ENCODE measurements at regions not wholly inside any gene's neighbourhood (a gene's known extent, or its start where the extent isn't known, plus 50 kb on each side); places are given as distances from the start of the nearest gene placed in this dataset.

DNA sequence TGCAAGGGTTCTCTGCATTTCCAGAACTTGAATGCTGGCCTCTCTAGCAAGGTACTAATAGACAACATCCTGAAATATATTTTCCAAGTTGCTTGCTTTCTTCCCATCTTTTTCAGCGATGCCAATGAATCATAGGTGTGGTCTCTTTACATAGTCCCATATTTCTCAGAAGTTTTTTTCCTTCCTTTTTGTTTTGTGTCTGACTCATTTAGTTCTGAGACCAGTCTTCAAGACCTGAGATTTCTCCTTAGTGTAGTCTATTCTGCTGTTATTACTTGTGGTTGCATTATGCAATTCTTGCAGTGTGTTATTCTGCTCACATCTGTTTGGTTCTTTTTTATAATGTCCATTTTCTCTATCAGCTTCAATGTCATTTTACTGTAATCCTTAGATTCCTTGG is 1265.0 kb upstream of the ALCAM start:
- DNase-seq (ENCODE audit: low read depth in 1 of 2, low spot score in 2 of 2) (no peak), FAIRE-seq (no peak)
- no peaks in the 10 kb centered on the region for H3K23me2 ChIP-seq (ENCODE audit: low read depth, low read length)
- H3K79me2 ChIP-seq (ENCODE audit: control insufficient read depth in 1 of 2, insufficient read depth in 2 of 2, low read length in 2 of 2), result no peaks in the 10 kb centered on the region
- H3K4me3 ChIP-seq (ENCODE audit: extremely low read depth in 1 of 4, insufficient read depth in 2 of 4, low read depth in 3 of 4, low read length in 4 of 4), result no peak overlapping the region
- H2AFZ ChIP-seq (ENCODE audit: low read length), result no peak overlapping the region
- H2BK15ac ChIP-seq (ENCODE audit: low read length), result no peak overlapping the region
- peaks cover 0 to 4% (median 2%) of the 10 kb centered on the region in 4 experiments; a peak in 2 of 7 replicates for H3K4me1 ChIP-seq (replicated peaks in 1 of 4; ENCODE audit: control insufficient read depth in 3 of 4, insufficient read depth in 4 of 4, low read length in 3 of 4)
- H2BK120ac ChIP-seq (replicated peaks; ENCODE audit: low read depth, low read length), result no peak overlapping the region
- POLR2A ChIA-PET (ENCODE audit: partially characterized antibody), result no interaction called here
- H3K79me1 ChIP-seq (ENCODE audit: low read depth, low read length), result no peaks in the 10 kb centered on the region; the same call in 1 of the 2 replicates
- no peak overlapping the region for H4K8ac ChIP-seq (ENCODE audit: extremely low read depth, insufficient read depth, low read length)
- H4K91ac ChIP-seq (replicated peaks; ENCODE audit: insufficient read length, low read length), result no peak overlapping the region
- no peaks in the 10 kb centered on the region for H4K20me1 ChIP-seq (replicated peaks in 1 of 2; ENCODE audit: control insufficient read depth in 1 of 2, insufficient read depth in 2 of 2, low read length in 2 of 2)
- H3K23ac ChIP-seq (ENCODE audit: insufficient read length), result no peak overlapping the region
- H3K18ac ChIP-seq (ENCODE audit: extremely low read depth, low read length), result no peak overlapping the region
- H2BK12ac ChIP-seq (ENCODE audit: low read depth, low read length), result no peak overlapping the region
- no peaks in the 10 kb centered on the region for H3K9me3 ChIP-seq (ENCODE audit: insufficient read depth in 2 of 2, low read depth in 1 of 2, low read length in 1 of 2)
- H3K27ac ChIP-seq (ENCODE audit: low read depth, low read length), result no peak overlapping the region
- no peak overlapping the region for H2AK5ac ChIP-seq (ENCODE audit: low read depth, low read length)
- no peak overlapping the region for H3K14ac ChIP-seq (ENCODE audit: insufficient read length)
- H3K9ac ChIP-seq (replicated peaks in 1 of 4; ENCODE audit: extremely low read depth in 1 of 4, low read depth in 3 of 4, low read length in 3 of 4), result no peak overlapping the region
- CTCF ChIA-PET (ENCODE audit: partially characterized antibody), result interaction anchor here (0.9 to 3.4 kb wide), 17 partner anchors 8 to 361 kb away, joined by 3 to 21 read pairs (median 3); no protein-coding TSS in a partner anchor
- no peak overlapping the region for H3K4ac ChIP-seq (replicated peaks; ENCODE audit: insufficient read length, low read depth, low read length)
- H3K27me3 ChIP-seq (replicated peaks in 1 of 4; ENCODE audit: control insufficient read depth in 3 of 4, extremely low read depth in 1 of 4, insufficient read depth in 3 of 4, low read length in 3 of 4), result peaks cover 0 to 4% (median 0%) of the 10 kb centered on the region in 4 experiments; a peak in 1 of 7 replicates
- H4K5ac ChIP-seq (ENCODE audit: insufficient read length, low read depth, low read length), result no peak overlapping the region
- no peak overlapping the region for H3K56ac ChIP-seq (replicated peaks; ENCODE audit: insufficient read length, low read depth, low read length)
- H3K4me2 ChIP-seq (ENCODE audit: insufficient read depth in 1 of 2, low read depth in 2 of 2, low read length in 2 of 2), result no peak overlapping the region
- WGBS, 2 experiments (ENCODE audit: extremely low coverage in 1 of 2, insufficient coverage in 1 of 2, insufficient read length in 1 of 2, insufficient replicate concordance in 2 of 2, low coverage in 1 of 2, low lambda C conversion rate in 2 of 2, missing lambda C conversion rate in 1 of 2), result 89% methylated on average over 1 of the region's 1 CpG; no CpG with 5 or more reads in 1 of the 2 experiments
- no peak overlapping the region for H2BK5ac ChIP-seq (ENCODE audit: low read depth, low read length)
- H3K36me3 ChIP-seq (ENCODE audit: control insufficient read depth in 2 of 4, insufficient read depth in 4 of 4, low read length in 3 of 4), result no peaks in the 10 kb centered on the region
- no peak overlapping the region for H2BK20ac ChIP-seq (ENCODE audit: low read length)
- TF ChIP-seq HDAC6 (IDR thresholded peaks at IDR 0.05; ENCODE audit: low read depth, low read length), result no peak
- TF ChIP-seq TAF1 (IDR thresholded peaks at IDR 0.05; ENCODE audit: low read depth, low read length), result no peak
- no peak for TF ChIP-seq PHF8 (conservative IDR thresholded peaks at IDR 0.05; ENCODE audit: low read depth, low read length)
- TF ChIP-seq CEBPB (IDR thresholded peaks at IDR 0.05; ENCODE audit: low read depth, low read length), result no peak
- no peak for TF ChIP-seq TBP (IDR thresholded peaks at IDR 0.05; ENCODE audit: low read depth, low read length)
- TF ChIP-seq RAD21 (IDR thresholded peaks at IDR 0.05 in 1 of 2, conservative IDR thresholded peaks at IDR 0.05 in 1 of 2; ENCODE audit: low read depth in 2 of 2, low read length in 2 of 2), result no peak
- TF ChIP-seq, protein P1, sequence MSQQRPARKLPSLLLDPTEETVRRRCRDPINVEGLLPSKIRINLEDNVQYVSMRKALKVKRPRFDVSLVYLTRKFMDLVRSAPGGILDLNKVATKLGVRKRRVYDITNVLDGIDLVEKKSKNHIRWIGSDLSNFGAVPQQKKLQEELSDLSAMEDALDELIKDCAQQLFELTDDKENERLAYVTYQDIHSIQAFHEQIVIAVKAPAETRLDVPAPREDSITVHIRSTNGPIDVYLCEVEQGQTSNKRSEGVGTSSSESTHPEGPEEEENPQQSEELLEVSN (IDR thresholded peaks at IDR 0.05), result no peak
- TF ChIP-seq EZH2 (IDR thresholded peaks at IDR 0.05; ENCODE audit: low read depth, low read length, severe bottlenecking), result no peak
- TF ChIP-seq ATF2 (IDR thresholded peaks at IDR 0.05; ENCODE audit: low read length), result no peak
- TF ChIP-seq SAP30 (IDR thresholded peaks at IDR 0.05; ENCODE audit: insufficient read depth, insufficient replicate concordance, low read length), result no peak
- no peak for TF ChIP-seq SUZ12 (IDR thresholded peaks at IDR 0.05; ENCODE audit: low read length)
- no peak for TF ChIP-seq KDM1A (IDR thresholded peaks at IDR 0.05; ENCODE audit: borderline replicate concordance, low read length)
